Astrocyte (in vitro differentiated cells and primary cell): ENCODE measurements at regions not wholly inside any gene's neighbourhood (a gene's known extent, or its start where the extent isn't known, plus 50 kb on each side); places are given as distances from the start of the nearest gene placed in this dataset.

Experiments used
- DNase-seq: peaks from one replicate; pipeline ENCODE4 v3.0.0-alpha.2; 2010; ENCODE audit warnings: low read depth
- FAIRE-seq: peaks from 2 replicates; lab custom pipeline; 2011; peaks lifted over from hg19 to GRCh38; lab: Jason Lieb, UNC
- H2AFZ ChIP-seq: 2 replicates; pipeline ENCODE4 v1.6.0; 2012; ENCODE audit warnings: low read depth, low read length, inconsistent platforms
- H3K27ac ChIP-seq: 2 replicates; pipeline ENCODE4 v1.5.1; 2011; ENCODE audit warnings: low read depth, low read length, inconsistent platforms
- H3K27me3 ChIP-seq: 2 replicates; pipeline ENCODE4 v1.6.0; 2011; ENCODE audit warnings: low read length, inconsistent platforms; ENCODE audit not compliant: insufficient read depth
- H3K36me3 ChIP-seq: 2 replicates; pipeline ENCODE4 v1.5.1; 2011; ENCODE audit warnings: low read length, inconsistent platforms; ENCODE audit not compliant: insufficient read depth
- H3K4me1 ChIP-seq: 2 replicates; pipeline ENCODE4 v1.5.1; 2011; ENCODE audit warnings: low read length, inconsistent platforms; ENCODE audit not compliant: insufficient read depth
- H3K4me2 ChIP-seq: 2 replicates; pipeline ENCODE4 v1.6.0; 2012; ENCODE audit warnings: low read length, inconsistent platforms
- H3K4me3 ChIP-seq: 2 replicates; pipeline ENCODE4 v1.5.1; 2011; ENCODE audit warnings: low read depth, mild to moderate bottlenecking, low read length, inconsistent platforms; ENCODE audit not compliant: insufficient read depth
- H3K79me2 ChIP-seq: 2 replicates; pipeline ENCODE4 v1.6.0; 2012; ENCODE audit warnings: mild to moderate bottlenecking, low read length, inconsistent platforms; ENCODE audit not compliant: insufficient read depth
- H3K9ac ChIP-seq: 2 replicates; pipeline ENCODE4 v1.6.0; 2012; ENCODE audit warnings: mild to moderate bottlenecking, low read length, inconsistent platforms
- H3K9me3 ChIP-seq: 2 replicates; pipeline ENCODE4 v1.5.1; 2012; ENCODE audit warnings: low read depth, mild to moderate bottlenecking, low read length, inconsistent platforms; ENCODE audit not compliant: insufficient read depth
- H4K20me1 ChIP-seq: 2 replicates; pipeline ENCODE4 v1.6.0; 2012; ENCODE audit warnings: low read length, inconsistent platforms; ENCODE audit not compliant: insufficient read depth
- H3K27ac Mint-ChIP-seq: one replicate; pipeline ENCODE4 v1.8.0; 2021; ENCODE audit warnings: mild to moderate bottlenecking, mixed read lengths; ENCODE audit not compliant: unreplicated experiment
- H3K27me3 Mint-ChIP-seq: one replicate; pipeline ENCODE4 v1.8.0; 2021; ENCODE audit warnings: low read depth, mixed read lengths; ENCODE audit not compliant: unreplicated experiment
- H3K36me3 Mint-ChIP-seq: one replicate; pipeline ENCODE4 v1.8.0; 2021; ENCODE audit warnings: low read depth, mixed read lengths; ENCODE audit not compliant: unreplicated experiment
- H3K4me1 Mint-ChIP-seq: one replicate; pipeline ENCODE4 v1.8.0; 2021; ENCODE audit warnings: low read depth, mixed read lengths; ENCODE audit not compliant: unreplicated experiment
- H3K4me3 Mint-ChIP-seq: one replicate; pipeline ENCODE4 v1.8.0; 2021; ENCODE audit warnings: mild to moderate bottlenecking, moderate library complexity, mixed read lengths; ENCODE audit not compliant: unreplicated experiment
- H3K9me3 Mint-ChIP-seq: one replicate; pipeline ENCODE4 v1.8.0; 2021; ENCODE audit warnings: mild to moderate bottlenecking, mixed read lengths; ENCODE audit not compliant: unreplicated experiment
- CTCF ChIP-seq: IDR thresholded peaks from 2 replicates; pipeline ENCODE4 v1.5.1; 2011; ENCODE audit warnings: low read depth, mild to moderate bottlenecking, inconsistent platforms, low read length, moderate library complexity; ENCODE audit not compliant: insufficient read depth
- EZH2 ChIP-seq: IDR thresholded peaks from 2 replicates; pipeline ENCODE4 v1.6.1; 2012; ENCODE audit warnings: mild to moderate bottlenecking, low read length, inconsistent platforms; ENCODE audit not compliant: insufficient read depth

DNA sequence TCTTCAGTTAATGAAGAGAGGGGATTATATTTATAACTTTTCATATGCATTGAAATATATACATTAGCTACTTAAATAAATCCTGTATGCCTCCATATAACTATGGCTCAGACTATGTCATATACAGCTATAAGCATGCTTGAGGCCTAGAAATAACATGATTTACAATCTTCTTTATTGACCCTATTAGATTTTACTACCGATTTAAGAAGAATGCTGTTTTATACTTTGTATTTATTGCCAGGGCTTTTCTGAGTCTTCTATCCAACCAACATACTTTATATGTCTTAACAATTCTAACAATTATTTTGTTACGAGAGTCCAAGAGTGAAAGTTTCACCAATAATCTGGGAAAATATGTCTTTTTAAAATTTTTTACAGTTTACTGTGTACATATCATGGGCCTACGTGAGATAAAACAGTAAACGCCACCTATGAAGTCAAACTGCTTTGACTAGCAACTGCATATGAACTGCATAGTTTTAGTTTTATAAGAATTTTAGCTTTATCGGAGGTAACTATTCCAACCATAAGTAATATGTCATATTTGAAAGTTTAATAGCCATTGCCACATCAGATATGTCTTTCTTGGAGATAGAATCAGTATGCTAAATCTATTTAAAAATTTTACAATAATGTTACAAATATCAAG, 861.0 kb downstream of the USP25 start:
- Mint-ChIP-seq H3K4me3 (no peak overlapping the region), H3K27me3 (no peaks in the 10 kb centered on the region), H3K4me1 (peaks cover 3% of the 10 kb centered on the region), H3K36me3 (no peaks in the 10 kb centered on the region), H3K9me3 (no peaks in the 10 kb centered on the region), H3K27ac (no peak overlapping the region)
- Histone ChIP-seq H3K4me2 (no peak overlapping the region), H4K20me1 (no peaks in the 10 kb centered on the region), H3K4me1 (peaks cover 14% of the 10 kb centered on the region), H3K27ac (no peak overlapping the region), H3K27me3 (no peaks in the 10 kb centered on the region), H3K79me2 (no peaks in the 10 kb centered on the region), H2AFZ (no peak overlapping the region), H3K36me3 (no peaks in the 10 kb centered on the region), H3K9me3 (no peaks in the 10 kb centered on the region), H3K4me3 (no peak overlapping the region), H3K9ac (no peak overlapping the region)
- TF ChIP-seq CTCF: no peak
- TF ChIP-seq EZH2: no peak
- DNase-seq: no peak
- FAIRE-seq: no peak

DNA sequence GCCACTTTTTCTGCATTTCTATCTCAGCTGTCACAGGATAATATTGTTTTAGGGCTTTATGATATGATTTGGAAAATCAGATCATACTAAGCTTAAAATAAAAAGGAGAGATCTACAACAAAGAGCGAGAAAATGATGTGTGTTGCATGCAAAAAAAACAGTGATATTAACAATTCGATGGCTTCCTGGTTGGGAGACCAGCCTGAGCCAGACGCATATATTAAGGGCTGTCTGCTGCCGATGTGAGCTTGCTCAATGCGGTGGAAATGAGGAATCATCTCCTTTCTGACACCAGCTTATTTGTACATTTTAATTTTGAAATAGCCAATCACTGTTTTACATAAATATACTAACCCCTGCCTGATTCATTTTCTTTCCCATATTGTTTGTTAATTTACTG, 862.6 kb downstream of the USP25 start:
- Histone ChIP-seq H3K27ac (no peak overlapping the region), H3K79me2 (no peaks in the 10 kb centered on the region), H3K9ac (no peak overlapping the region), H3K4me1 (peaks cover 9% of the 10 kb centered on the region), H3K9me3 (no peaks in the 10 kb centered on the region), H3K36me3 (no peaks in the 10 kb centered on the region), H4K20me1 (no peaks in the 10 kb centered on the region), H3K27me3 (no peaks in the 10 kb centered on the region), H3K4me3 (no peak overlapping the region), H2AFZ (no peak overlapping the region), H3K4me2 (no peak overlapping the region)
- no peak overlapping the region for H3K4me3 Mint-ChIP-seq
- peaks cover 3% of the 10 kb centered on the region for H3K4me1 Mint-ChIP-seq
- no peak overlapping the region for H3K27ac Mint-ChIP-seq
- FAIRE-seq (no peak), DNase-seq (no peak)
- no peaks in the 10 kb centered on the region for H3K27me3 Mint-ChIP-seq
- H3K9me3 Mint-ChIP-seq: no peaks in the 10 kb centered on the region
- no peaks in the 10 kb centered on the region for H3K36me3 Mint-ChIP-seq
- TF ChIP-seq EZH2: no peak
- TF ChIP-seq CTCF: no peak

GRCh38 chr21:16594191-16594590, 864.4 kb downstream of the USP25 start:
- no peak overlapping the region for H3K27ac ChIP-seq
- no peaks in the 10 kb centered on the region for H3K36me3 ChIP-seq
- no peak for FAIRE-seq
- no peak overlapping the region for H3K4me3 ChIP-seq
- no peaks in the 10 kb centered on the region for H3K79me2 ChIP-seq
- Mint-ChIP-seq H3K4me3 (no peak overlapping the region), H3K9me3 (no peaks in the 10 kb centered on the region), H3K27ac (no peak overlapping the region), H3K4me1 (peaks cover 3% of the 10 kb centered on the region), H3K27me3 (no peaks in the 10 kb centered on the region), H3K36me3 (no peaks in the 10 kb centered on the region)
- no peak overlapping the region for H3K4me2 ChIP-seq
- H4K20me1 ChIP-seq: no peaks in the 10 kb centered on the region
- TF ChIP-seq EZH2 (no peak), CTCF (no peak)
- no peak overlapping the region for H2AFZ ChIP-seq
- no peak overlapping the region for H3K9ac ChIP-seq
- H3K27me3 ChIP-seq: no peaks in the 10 kb centered on the region
- DNase-seq: no peak
- no peaks in the 10 kb centered on the region for H3K4me1 ChIP-seq
- no peaks in the 10 kb centered on the region for H3K9me3 ChIP-seq
